GM19025 (cell line): ENCODE measurements at regions not wholly inside any gene's neighbourhood (a gene's known extent, or its start where the extent isn't known, plus 50 kb on each side); places are given as distances from the start of the nearest gene placed in this dataset.
"Not testable (repeated sequence)": the region's sequence is repeated elsewhere in the genome, so short reads cannot be mapped to it uniquely, and the experiment has no call there.

Experiments used
- ATAC-seq: cut with Tn5 transposase; IDR thresholded peaks from one replicate; pipeline ENCODE4 v1.9.1; 2021; ENCODE audit warnings: mild to moderate bottlenecking, low read depth, moderate library complexity; ENCODE audit not compliant: unreplicated experiment

GRCh38 chr10:131576341-131577177 lies 265.0 kb upstream of the TCERG1L start:
- ATAC-seq, result no peak

DNA sequence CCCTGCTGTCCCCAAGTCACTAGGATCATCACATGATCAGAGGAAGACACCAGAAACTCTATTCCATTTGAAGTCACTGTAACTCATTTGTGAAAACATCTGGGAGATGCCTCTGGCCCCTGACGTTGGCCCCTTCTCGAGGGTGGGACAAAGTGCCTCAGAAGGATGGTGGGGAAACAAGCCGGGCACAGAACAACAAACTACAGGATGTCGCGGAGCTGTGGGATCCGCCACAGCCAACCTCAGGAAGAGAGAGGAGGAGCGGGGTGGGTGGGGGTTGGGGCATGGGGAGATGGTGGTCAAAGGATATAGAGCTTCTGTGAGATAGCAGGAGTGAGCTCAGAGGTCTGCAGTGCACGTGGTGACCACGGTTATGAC lies 265.6 kb upstream of the TCERG1L start:
- ATAC-seq, result no peak

DNA sequence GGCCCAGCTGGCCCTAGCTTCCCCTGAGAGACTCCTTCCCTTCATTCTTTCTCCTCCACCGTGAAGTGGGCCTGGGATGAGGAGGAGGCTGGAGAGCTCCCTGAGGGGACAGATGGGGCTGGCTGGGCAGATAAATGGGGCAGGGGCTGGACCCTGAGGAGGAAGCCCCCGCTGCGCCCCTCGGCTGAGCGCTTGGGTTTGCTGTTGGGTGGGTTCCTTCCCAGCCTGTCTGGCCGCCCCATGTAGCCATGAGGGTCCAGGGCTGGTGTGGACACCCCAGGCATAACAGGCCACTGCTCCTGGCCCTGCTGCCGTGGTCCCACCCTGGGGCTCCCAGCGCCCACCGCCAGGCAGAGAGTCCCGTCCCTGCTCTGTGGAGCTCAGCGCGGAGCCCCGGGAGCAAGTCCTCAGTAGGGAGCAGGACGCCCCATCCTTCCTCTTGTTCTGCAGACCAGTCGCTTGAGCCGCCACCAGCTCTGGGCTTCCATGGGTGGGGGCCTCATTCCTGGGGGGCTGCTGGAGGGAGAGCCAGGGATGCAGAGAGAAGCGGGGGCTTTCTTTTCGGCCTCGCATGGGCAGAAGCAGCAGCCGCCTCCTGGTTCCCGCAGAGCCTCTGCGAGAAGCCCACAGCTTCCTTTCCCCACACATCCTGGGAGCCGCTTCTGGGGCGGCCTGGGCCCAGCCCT lies 266.4 kb upstream of the TCERG1L start:
- ATAC-seq, result no peak

DNA sequence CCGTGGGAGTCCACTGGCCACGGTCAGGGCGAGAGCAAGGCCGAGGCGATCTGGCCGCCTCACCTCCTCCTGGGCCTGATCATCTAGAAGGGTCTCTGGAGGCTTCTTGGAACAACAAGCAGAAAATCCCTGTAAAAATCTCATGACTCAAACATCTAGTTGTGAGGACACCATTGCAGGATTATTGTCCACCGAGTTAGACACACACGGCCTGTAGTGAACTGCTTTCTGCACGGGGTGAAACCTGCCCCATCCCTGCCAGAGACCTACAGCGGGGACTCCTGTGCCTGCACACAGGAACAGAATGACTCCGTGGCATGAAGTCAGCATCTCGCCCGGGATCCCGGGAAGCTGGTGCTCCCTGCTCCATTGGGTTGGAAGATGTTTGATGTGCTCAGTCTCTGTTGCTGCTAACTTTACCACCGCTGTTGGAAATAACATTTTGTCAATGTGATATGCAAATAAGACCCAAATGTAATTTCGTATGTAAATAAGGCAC lies 267.0 kb upstream of the TCERG1L start:
- no peak for ATAC-seq

DNA sequence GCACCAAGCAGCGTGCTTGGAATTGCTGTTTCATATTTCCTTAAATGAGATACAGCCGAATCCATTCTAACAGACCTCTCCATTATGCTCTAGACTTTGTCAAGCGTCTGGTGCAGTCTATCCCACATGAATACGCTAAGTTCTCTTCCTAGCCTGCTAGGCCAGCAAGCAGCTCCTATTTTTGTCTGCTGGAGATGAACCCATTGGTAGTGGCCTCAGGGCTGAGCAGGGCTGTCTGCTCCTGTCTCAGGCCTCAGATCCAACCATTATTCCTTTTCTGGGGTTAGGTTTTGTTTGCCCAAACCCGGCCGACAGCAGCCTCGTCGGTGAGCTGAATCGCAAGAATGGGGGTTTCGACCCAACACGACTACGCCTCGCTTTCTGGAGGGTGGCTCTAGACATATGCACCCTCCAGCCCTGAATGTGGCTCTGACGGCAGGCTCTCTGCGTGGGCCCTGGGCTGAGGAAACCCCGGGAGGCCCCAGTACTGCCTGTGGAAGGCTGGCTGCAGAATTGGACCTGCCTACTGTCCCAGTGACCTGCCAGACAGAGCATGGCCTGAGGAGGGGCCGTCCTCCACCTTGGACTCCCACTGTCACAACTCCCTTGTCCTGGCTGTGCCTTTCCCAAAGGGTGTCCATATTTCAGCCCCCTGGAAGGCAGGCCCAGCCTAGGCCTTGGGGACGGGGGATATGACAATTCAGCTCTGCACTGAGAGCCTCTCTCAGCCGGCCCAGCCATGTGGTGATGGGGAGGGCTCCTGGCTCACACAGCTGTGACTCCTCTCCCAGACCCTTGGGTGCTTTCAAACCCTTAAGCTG lies 267.9 kb upstream of the TCERG1L start:
- no peak for ATAC-seq

DNA sequence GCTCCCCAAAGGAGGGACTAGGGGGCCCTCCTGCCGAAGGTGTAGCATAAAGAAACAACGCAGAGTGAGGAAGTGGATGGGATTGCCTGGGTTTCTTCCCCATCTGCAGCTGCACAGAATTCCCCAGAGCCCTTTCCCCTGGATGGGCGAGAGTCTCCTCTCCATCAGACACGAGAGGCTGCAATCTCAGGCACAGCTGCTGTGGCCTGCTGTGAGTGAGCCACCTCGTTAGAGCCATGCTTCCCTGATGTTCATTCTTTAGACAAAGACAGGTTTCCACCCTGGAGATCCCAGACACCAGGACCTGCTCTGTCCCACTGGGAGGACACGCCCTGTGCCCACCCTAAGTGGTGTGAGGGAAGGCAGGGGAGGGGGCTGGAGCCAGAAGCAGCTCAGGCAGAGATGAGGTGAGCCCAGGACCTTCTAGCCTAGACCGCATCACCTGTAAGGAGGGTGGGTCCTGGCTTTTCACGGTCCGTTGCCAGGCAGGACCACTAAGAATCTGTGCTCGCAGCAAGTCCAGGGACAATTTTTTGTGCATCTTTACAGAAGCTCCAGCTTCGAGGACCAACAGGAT lies 268.6 kb upstream of the TCERG1L start:
- no peak for ATAC-seq

DNA sequence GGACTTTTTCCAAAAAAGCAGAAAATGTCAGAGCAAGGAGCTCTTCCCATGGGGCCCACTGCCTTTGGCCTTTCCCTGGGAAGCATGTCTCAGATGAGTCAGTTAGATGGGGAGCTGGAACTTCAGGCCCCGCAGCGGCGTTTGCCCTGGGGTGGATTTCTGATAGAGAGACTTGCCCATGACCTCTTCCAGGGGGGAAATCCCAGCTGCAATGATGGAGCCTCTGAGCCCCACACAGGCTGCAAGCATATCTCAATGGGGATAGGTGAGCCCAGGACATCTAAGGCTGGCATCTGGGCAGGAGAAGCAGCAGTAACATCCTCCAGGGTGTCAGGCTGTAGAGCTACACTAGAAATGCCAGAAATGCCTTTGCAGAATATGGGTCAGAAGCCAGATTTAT lies 269.2 kb upstream of the TCERG1L start:
- no peak for ATAC-seq

GRCh38 chr10:131581547-131581946 lies 270.0 kb upstream of the TCERG1L start:
- ATAC-seq, result not testable (repeated sequence)

GRCh38 chr10:131584287-131584686 lies 272.8 kb upstream of the TCERG1L start:
- ATAC-seq, result no peak

DNA sequence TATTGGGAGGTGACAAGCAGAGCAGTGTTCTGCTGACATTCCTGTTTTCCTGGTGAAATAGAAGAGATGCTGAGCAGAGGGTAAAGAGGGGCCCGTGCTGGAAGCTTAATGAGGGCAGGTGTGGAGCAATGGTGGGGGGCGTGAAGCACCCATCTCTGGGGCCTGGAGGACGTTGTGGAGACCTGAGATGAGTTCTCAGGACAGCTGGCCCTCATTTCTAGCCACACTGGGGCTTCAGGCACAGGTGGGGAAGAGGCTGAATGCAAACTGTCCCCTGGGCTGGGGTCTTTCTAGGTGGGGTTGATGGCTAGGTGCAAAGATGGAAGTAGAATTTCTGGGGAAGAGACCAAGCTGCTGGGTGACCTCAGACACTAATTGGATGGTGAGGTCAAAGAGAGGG lies 274.2 kb upstream of the TCERG1L start:
- no peak for ATAC-seq

GRCh38 chr10:131586958-131587357 lies 275.4 kb upstream of the TCERG1L start:
- ATAC-seq, result no peak

- ATAC-seq, result no peak
Measured at GRCh38 chr10:131587976-131588680, 276.6 kb upstream of the TCERG1L start.

DNA sequence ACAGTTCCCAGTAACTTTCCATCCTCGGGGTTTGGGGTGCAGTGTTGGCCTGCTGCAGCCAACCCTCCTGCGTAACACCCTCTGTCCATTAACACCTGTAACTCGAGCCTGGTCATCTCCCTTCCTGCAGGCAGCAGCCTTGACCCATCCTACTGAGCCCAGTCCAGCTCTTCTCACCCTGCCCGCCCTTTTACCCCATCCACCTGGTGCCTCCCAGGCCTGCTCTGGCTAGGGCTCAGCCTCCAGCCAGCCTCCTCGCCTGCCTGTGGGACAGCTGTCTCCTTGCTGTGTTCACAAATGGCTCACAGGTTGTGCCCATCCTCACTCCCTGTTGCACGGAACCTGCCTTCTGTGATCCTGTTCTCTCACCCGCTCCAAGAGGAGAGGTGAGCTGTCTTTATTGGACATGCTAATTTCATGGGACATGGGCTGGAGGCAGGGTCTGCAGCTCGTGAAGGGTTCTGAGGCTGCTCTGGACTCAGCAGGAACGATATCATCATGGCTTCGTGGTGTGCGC lies 277.2 kb upstream of the TCERG1L start:
- ATAC-seq, result no peak

DNA sequence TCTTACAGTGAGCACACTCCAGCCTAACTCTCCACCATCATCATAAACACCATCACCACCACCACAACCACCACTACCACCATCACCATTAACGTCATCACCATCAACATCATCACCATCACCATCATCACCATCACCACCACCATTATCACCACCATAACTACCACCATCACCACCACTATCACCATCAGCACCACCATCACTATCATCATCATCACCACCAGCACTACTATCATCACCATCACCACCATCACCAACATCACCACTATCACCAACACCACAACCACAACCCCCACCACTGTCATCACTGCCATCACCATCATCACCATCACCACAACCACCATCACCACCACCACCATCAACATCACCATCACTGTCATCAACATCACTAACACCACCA lies 279.0 kb upstream of the TCERG1L start:
- no peak for ATAC-seq

GRCh38 chr10:131591936-131592335 lies 280.4 kb upstream of the TCERG1L start:
- no peak for ATAC-seq

GRCh38 chr10:131609176-131609575 lies 291.6 kb upstream of the PPP2R2D start:
- ATAC-seq, result no peak

- ATAC-seq, result no peak
Measured at GRCh38 chr10:131615150-131615549, 285.7 kb upstream of the PPP2R2D start.

- ATAC-seq, result no peak
Measured at GRCh38 chr10:131616040-131616439, 284.8 kb upstream of the PPP2R2D start.

DNA sequence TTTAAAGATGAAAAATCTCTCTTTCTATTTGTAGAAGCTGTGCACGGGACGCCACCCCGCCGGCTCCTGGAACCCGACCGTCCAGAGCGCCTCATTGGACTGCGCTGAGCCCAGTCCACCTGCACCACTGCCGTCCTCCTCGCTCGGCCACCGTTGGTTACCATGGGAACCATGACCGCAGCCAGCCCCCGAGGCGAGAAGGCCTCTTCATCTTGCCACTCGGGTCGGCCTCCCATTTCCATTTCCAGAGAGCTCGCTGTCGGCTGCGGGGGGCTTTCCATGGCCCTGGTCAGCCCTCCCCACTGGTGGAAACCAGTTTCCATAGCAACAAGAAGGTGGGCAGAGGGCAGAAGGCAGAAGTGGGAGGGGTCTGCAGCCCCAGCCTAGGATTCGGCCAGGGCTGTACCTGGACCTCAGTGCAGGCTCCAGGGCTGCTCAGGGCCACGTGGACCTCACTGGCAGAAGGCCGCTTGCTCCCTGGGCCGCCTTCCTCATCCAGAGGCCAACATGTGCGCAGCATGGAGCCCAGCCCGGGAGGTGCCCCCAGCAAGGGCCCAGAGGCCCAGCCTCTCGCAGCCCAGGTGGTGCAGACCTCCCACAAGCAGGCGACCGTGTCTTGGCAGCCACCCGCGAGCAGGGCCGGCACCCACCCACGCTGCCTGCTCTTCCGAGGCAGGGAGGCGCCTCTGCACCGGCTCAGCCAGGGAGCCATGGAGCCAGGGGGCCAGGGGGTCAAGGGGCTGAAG lies 283.5 kb upstream of the PPP2R2D start:
- no peak for ATAC-seq
